B cell (primary cell): ENCODE measurements at regions not wholly inside any gene's neighbourhood (a gene's known extent, or its start where the extent isn't known, plus 50 kb on each side); places are given as distances from the start of the nearest gene placed in this dataset.
A peak's percentile ranks its signal among the peaks of the same experiment; 100 is the strongest.

Experiments
- ATAC-seq: fragments of 200-7000 bp; cut with Tn5 transposase; one replicate; pipeline ENCODE4 v1.10.0; 2021; ENCODE audit warnings: low read depth, mild to moderate bottlenecking, moderate number of reproducible peaks, moderate library complexity
- CTCF ChIA-PET: fragments of 350-600 bp; sonication (Branson Sonifier 250); formaldehyde crosslinking; loops from one replicate; lab custom pipeline; 2021; ENCODE audit warnings: antibody characterized with exemption, inconsistent platforms; lab: Charles Lee
- POLR2A ChIA-PET: fragments of 350-600 bp; sonication (Branson Sonifier 250); formaldehyde crosslinking; loops from one replicate; lab custom pipeline; 2021; ENCODE audit warnings: antibody characterized with exemption; lab: Charles Lee
- DNase-seq: peaks from one replicate; pipeline ENCODE4 v3.0.0; 2013
- H2AFZ ChIP-seq: 2 replicates; pipeline ENCODE4 v1.6.1; 2012; ENCODE audit warnings: mild to moderate bottlenecking, low read depth, low read length; ENCODE audit not compliant: insufficient read depth, poor library complexity, severe bottlenecking
- H3K27ac ChIP-seq, 2 donors: 1 replicate in 1 of 2; 2 replicates in 1 of 2; pipeline ENCODE4 v1.5.1; 2012 to 2013; ENCODE audit warnings: low read length in 2 of 2, mild to moderate bottlenecking in 2 of 2, moderate library complexity in 1 of 2
- H3K27me3 ChIP-seq, 4 experiments: fragments of 200-600 bp in 1 of 4; sonication (generic) in 1 of 4; replicated peaks in 1 of 4; 1 replicate in 2 of 4; 2 replicates in 2 of 4; pipeline versions ENCODE4 v1.6.1 to v1.7.0; 2013 to 2016; ENCODE audit warnings: low read length in 3 of 4, mild to moderate bottlenecking in 2 of 4, mixed read lengths in 1 of 4, moderate library complexity in 1 of 4; ENCODE audit not compliant: insufficient read depth in 4 of 4, control insufficient read depth in 3 of 4; ENCODE audit errors: control extremely low read depth in 1 of 4
- H3K36me3 ChIP-seq, 2 experiments: replicated peaks in 1 of 2; 1 replicate in 1 of 2; 2 replicates in 1 of 2; pipeline versions ENCODE4 v1.6.1 to v1.7.1; 2013; ENCODE audit warnings: low read length in 1 of 2; ENCODE audit not compliant: insufficient read depth in 2 of 2, control insufficient read depth in 1 of 2; ENCODE audit errors: control extremely low read depth in 1 of 2, extremely low read depth in 1 of 2
- H3K4me1 ChIP-seq, 2 donors: fragments of 200-600 bp in 1 of 2; sonication (generic) in 1 of 2; 1 replicate in 1 of 2; 2 replicates in 1 of 2; pipeline versions ENCODE4 v1.5.1 to v1.6.1; 2013 to 2017; ENCODE audit warnings: low read length in 2 of 2; ENCODE audit not compliant: control insufficient read depth in 2 of 2, insufficient read depth in 2 of 2
- H3K4me2 ChIP-seq: replicated peaks from 2 replicates; pipeline ENCODE3; 2012; ENCODE audit warnings: mild to moderate bottlenecking, low read depth, low read length; ENCODE audit not compliant: poor library complexity, severe bottlenecking
- H3K4me3 ChIP-seq, 5 experiments: fragments of 200-600 bp in 1 of 5; sonication (generic) in 1 of 5; 1 replicate in 3 of 5; 2 replicates in 2 of 5; pipeline versions ENCODE4 v1.5.1 to v1.7.0; 2011 to 2016; ENCODE audit warnings: low read length in 4 of 5, mild to moderate bottlenecking in 4 of 5, low read depth in 2 of 5, control low read depth in 1 of 5, moderate library complexity in 1 of 5; ENCODE audit not compliant: insufficient read depth in 1 of 5; ENCODE audit errors: control extremely low read depth in 1 of 5, extremely low read depth in 1 of 5
- H3K79me2 ChIP-seq: fragments of 200-600 bp; sonication (generic); one replicate; pipeline ENCODE4 v1.6.0; 2016; ENCODE audit warnings: low read length; ENCODE audit not compliant: control insufficient read depth, insufficient read depth
- H3K9ac ChIP-seq: fragments of 200-600 bp; sonication (generic); 2 replicates; pipeline ENCODE4 v1.6.1; 2017; ENCODE audit warnings: mild to moderate bottlenecking, low read length, moderate library complexity
- H3K9me3 ChIP-seq, 3 donors: one replicate each; pipeline versions ENCODE4 v1.6.1 to v1.7.1; 2013; ENCODE audit warnings: low read length in 2 of 3; ENCODE audit not compliant: control insufficient read depth in 2 of 3, insufficient read depth in 1 of 3; ENCODE audit errors: control extremely low read depth in 1 of 3
- H4K20me1 ChIP-seq: 2 replicates; pipeline ENCODE4 v1.6.0; 2012; ENCODE audit warnings: mild to moderate bottlenecking, low read length; ENCODE audit not compliant: insufficient read depth, control insufficient read depth, poor library complexity, severe bottlenecking
- H3K27ac Mint-ChIP-seq: one replicate; pipeline ENCODE4 v1.8.0; 2021; ENCODE audit warnings: mixed read lengths
- H3K27me3 Mint-ChIP-seq: one replicate; pipeline ENCODE4 v1.8.0; 2021; ENCODE audit warnings: mixed read lengths
- H3K4me1 Mint-ChIP-seq: one replicate; pipeline ENCODE4 v1.8.0; 2021; ENCODE audit warnings: mixed read lengths
- H3K4me3 Mint-ChIP-seq: one replicate; pipeline ENCODE4 v1.8.0; 2021; ENCODE audit warnings: mixed read lengths
- H3K9me3 Mint-ChIP-seq: one replicate; pipeline ENCODE4 v1.8.0; 2022; ENCODE audit warnings: mixed read lengths; ENCODE audit not compliant: insufficient read depth
- CTCF ChIP-seq: fragments of 200-600 bp; IDR thresholded peaks from one replicate; pipeline ENCODE4 v1.8.0; 2022; ENCODE audit warnings: antibody characterized with exemption, mild to moderate bottlenecking
- EZH2 ChIP-seq: IDR thresholded peaks from 2 replicates; pipeline ENCODE4 v1.6.1; 2012; ENCODE audit warnings: borderline replicate concordance, low read depth, mild to moderate bottlenecking, moderate library complexity, low read length; ENCODE audit not compliant: insufficient read depth, poor library complexity, severe bottlenecking
- WGBS: methylation state at CpG from one replicate; pipeline ENCODE4 v1.1.5; 2013; ENCODE audit warnings: missing lambda C conversion rate; ENCODE audit not compliant: insufficient coverage; 5-methylcytosine and 5-hydroxymethylcytosine counted together
- intact Hi-C: fragments of 100-400 bp; cut with micrococcal nuclease; formaldehyde crosslinking; loops from one replicate; pipeline ENCODE4 v1.10.0; 2022

- H3K9me3 Mint-ChIP-seq = no peaks in the 10 kb centered on the region
- H3K4me1 ChIP-seq = peaks cover 13 to 16% of the 10 kb centered on the region in 2 donors
- H3K27ac ChIP-seq = no peak overlapping the region
- H4K20me1 ChIP-seq = no peaks in the 10 kb centered on the region
- no peak overlapping the region for H2AFZ ChIP-seq
- H3K4me1 Mint-ChIP-seq = peaks cover 16% of the 10 kb centered on the region
- H3K27ac Mint-ChIP-seq = no peak overlapping the region
- no peak overlapping the region for H3K4me3 ChIP-seq
- WGBS = 30% methylated on average over 11 of the region's 16 CpGs
- CTCF ChIA-PET = no interaction called here
- no peak for TF ChIP-seq EZH2
- TF ChIP-seq CTCF = no peak
- DNase-seq (no peak), ATAC-seq (no peak)
- H3K9me3 ChIP-seq = peaks cover 0 to 5% (median 0%) of the 10 kb centered on the region in 3 donors
- H3K4me3 Mint-ChIP-seq = peak overlapping the region; percentile 74
- no peaks in the 10 kb centered on the region for H3K36me3 ChIP-seq
- no peaks in the 10 kb centered on the region for H3K79me2 ChIP-seq
- H3K27me3 ChIP-seq = peaks cover 0 to 29% (median 21%) of the 10 kb centered on the region in 4 experiments
- POLR2A ChIA-PET = no interaction called here
- intact Hi-C loops = no loop called here
- peak overlapping the region; percentile 71 for H3K4me2 ChIP-seq
- no peak overlapping the region for H3K9ac ChIP-seq
- H3K27me3 Mint-ChIP-seq = peaks cover 44% of the 10 kb centered on the region
Measured at GRCh38 chr21:38659936-38660332, 145.8 kb upstream of the ETS2 start.

- Histone ChIP-seq H3K4me1 (peaks cover 13 to 16% of the 10 kb centered on the region in 2 donors), H2AFZ (peak overlapping the region; percentile 46), H3K27me3 (peaks cover 0 to 29% (median 21%) of the 10 kb centered on the region in 4 experiments), H3K36me3 (no peaks in the 10 kb centered on the region), H3K4me3 (peak overlapping the region in 3 of 5 experiments; percentile 23 to 29 (median 25)), H3K9me3 (peaks cover 0 to 5% (median 0%) of the 10 kb centered on the region in 3 donors), H3K9ac (no peak overlapping the region), H3K79me2 (no peaks in the 10 kb centered on the region), H3K27ac (no peak overlapping the region), H3K4me2 (peak overlapping the region; percentile 71), H4K20me1 (no peaks in the 10 kb centered on the region)
- H3K27ac Mint-ChIP-seq = no peak overlapping the region
- ChIA-PET POLR2A (no interaction called here), CTCF (no interaction called here)
- no peak for ATAC-seq
- no peaks in the 10 kb centered on the region for H3K9me3 Mint-ChIP-seq
- WGBS = 6% methylated on average over 110 of the region's 113 CpGs
- TF ChIP-seq EZH2 (no peak), CTCF (no peak)
- intact Hi-C loops = no loop called here
- H3K4me1 Mint-ChIP-seq = peaks cover 16% of the 10 kb centered on the region
- peak overlapping the region; percentile 74 for H3K4me3 Mint-ChIP-seq
- H3K27me3 Mint-ChIP-seq = peaks cover 44% of the 10 kb centered on the region
- peak; percentile 5 for DNase-seq
Measured at GRCh38 chr21:38660333-38661196, 145.2 kb upstream of the ETS2 start.
